DND-41 (cell line): ENCODE measurements at regions not wholly inside any gene's neighbourhood (a gene's known extent, or its start where the extent isn't known, plus 50 kb on each side); places are given as distances from the start of the nearest gene placed in this dataset.

Source experiments
- ATAC-seq: fragments of 200-7000 bp; cut with Tn5 transposase; 3 replicates; pipeline ENCODE4 v1.9.1; 2021; ENCODE audit warnings: low read depth; ENCODE audit not compliant: insufficient read depth
- DNase-seq: peaks from one replicate; pipeline ENCODE4 v3.0.0-alpha.2; 2020
- H2AFZ ChIP-seq: 2 replicates; pipeline ENCODE4 v1.6.0; 2012; ENCODE audit warnings: low read depth, low read length
- H3K27ac ChIP-seq: 2 replicates; pipeline ENCODE4 v1.5.1; 2012; ENCODE audit warnings: low read length, inconsistent platforms
- H3K27me3 ChIP-seq: fragments of 200-600 bp; sonication (generic); 2 replicates; pipeline ENCODE4 v1.6.0; 2012; ENCODE audit warnings: low read length, mild to moderate bottlenecking, inconsistent platforms; ENCODE audit not compliant: insufficient read depth, poor library complexity
- H3K36me3 ChIP-seq: 2 replicates; pipeline ENCODE4 v1.5.1; 2012; ENCODE audit warnings: low read length, inconsistent platforms; ENCODE audit not compliant: insufficient read depth
- H3K4me1 ChIP-seq: 2 replicates; pipeline ENCODE4 v1.5.1; 2012; ENCODE audit warnings: mild to moderate bottlenecking, low read length; ENCODE audit not compliant: insufficient read depth
- H3K4me2 ChIP-seq: 2 replicates; pipeline ENCODE4 v1.6.0; 2012; ENCODE audit warnings: mild to moderate bottlenecking, moderate library complexity, low read length, inconsistent platforms; ENCODE audit not compliant: insufficient read depth
- H3K4me3 ChIP-seq, 2 experiments: fragments of 200-600 bp in 1 of 2; shearing (Covaris generic) in 1 of 2; 2 replicates each; pipeline ENCODE4 v1.5.1; 2012 to 2016; ENCODE audit warnings: inconsistent platforms in 2 of 2, low read length in 2 of 2, mild to moderate bottlenecking in 2 of 2, low read depth in 1 of 2, moderate library complexity in 1 of 2
- H3K79me2 ChIP-seq: 2 replicates; pipeline ENCODE4 v1.6.0; 2012; ENCODE audit warnings: low read length, inconsistent platforms; ENCODE audit not compliant: insufficient read depth
- H3K9ac ChIP-seq: 2 replicates; pipeline ENCODE4 v1.6.0; 2012; ENCODE audit warnings: low read depth, mild to moderate bottlenecking, inconsistent platforms, low read length, moderate library complexity
- H3K9me3 ChIP-seq: 2 replicates; pipeline ENCODE4 v1.5.1; 2012; ENCODE audit warnings: low read length, moderate library complexity, mild to moderate bottlenecking, inconsistent platforms; ENCODE audit not compliant: insufficient read depth, severe bottlenecking
- H4K20me1 ChIP-seq: 2 replicates; pipeline ENCODE4 v1.6.0; 2012; ENCODE audit warnings: low read length; ENCODE audit not compliant: insufficient read depth
- EZH2 ChIP-seq: IDR thresholded peaks from 3 replicates; pipeline ENCODE4 v1.6.1; 2012; ENCODE audit warnings: borderline replicate concordance, low read depth, mild to moderate bottlenecking, moderate library complexity, low read length, inconsistent platforms; ENCODE audit not compliant: severe bottlenecking
- TF ChIP-seq, protein P1 (sequence below): IDR thresholded peaks from 2 replicates; pipeline ENCODE4 v1.5.1; 2012; ENCODE audit warnings: borderline replicate concordance, low read length, moderate library complexity, mild to moderate bottlenecking; ENCODE audit not compliant: poor library complexity, severe bottlenecking; ENCODE audit errors: extremely low read depth

DNA sequence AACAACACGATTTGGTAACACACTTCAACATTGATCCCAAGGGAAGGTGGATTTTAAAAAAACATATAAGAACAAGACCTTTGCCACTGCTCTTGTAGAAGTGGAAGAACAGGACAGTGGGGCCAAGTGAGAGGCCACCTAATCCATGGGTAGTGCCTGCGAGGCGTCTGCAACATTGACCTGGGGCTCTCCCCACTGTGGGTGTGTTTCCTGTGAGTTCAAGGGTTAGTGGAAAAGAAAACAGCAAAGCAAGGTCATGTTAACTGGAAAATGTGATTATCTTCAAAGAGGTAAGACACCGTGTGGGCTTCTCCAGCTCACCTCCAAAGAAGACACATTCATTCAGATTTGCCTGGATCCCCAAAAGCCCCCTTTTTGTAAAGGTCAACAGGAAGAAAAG lies 327.0 kb downstream of the UQCRFS1 start:
- TF ChIP-seq EZH2 = no peak
- TF ChIP-seq, protein P1, sequence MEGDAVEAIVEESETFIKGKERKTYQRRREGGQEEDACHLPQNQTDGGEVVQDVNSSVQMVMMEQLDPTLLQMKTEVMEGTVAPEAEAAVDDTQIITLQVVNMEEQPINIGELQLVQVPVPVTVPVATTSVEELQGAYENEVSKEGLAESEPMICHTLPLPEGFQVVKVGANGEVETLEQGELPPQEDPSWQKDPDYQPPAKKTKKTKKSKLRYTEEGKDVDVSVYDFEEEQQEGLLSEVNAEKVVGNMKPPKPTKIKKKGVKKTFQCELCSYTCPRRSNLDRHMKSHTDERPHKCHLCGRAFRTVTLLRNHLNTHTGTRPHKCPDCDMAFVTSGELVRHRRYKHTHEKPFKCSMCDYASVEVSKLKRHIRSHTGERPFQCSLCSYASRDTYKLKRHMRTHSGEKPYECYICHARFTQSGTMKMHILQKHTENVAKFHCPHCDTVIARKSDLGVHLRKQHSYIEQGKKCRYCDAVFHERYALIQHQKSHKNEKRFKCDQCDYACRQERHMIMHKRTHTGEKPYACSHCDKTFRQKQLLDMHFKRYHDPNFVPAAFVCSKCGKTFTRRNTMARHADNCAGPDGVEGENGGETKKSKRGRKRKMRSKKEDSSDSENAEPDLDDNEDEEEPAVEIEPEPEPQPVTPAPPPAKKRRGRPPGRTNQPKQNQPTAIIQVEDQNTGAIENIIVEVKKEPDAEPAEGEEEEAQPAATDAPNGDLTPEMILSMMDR = no peak
- Histone ChIP-seq H3K27me3 (peaks cover 6% of the 10 kb centered on the region), H3K27ac (no peak overlapping the region), H3K9ac (no peak overlapping the region), H3K9me3 (no peaks in the 10 kb centered on the region), H4K20me1 (no peaks in the 10 kb centered on the region), H3K4me3 (no peak overlapping the region), H3K36me3 (no peaks in the 10 kb centered on the region), H2AFZ (no peak overlapping the region), H3K79me2 (no peaks in the 10 kb centered on the region), H3K4me2 (no peak overlapping the region), H3K4me1 (no peaks in the 10 kb centered on the region)
- DNase-seq (no peak), ATAC-seq (no peak)

DNA sequence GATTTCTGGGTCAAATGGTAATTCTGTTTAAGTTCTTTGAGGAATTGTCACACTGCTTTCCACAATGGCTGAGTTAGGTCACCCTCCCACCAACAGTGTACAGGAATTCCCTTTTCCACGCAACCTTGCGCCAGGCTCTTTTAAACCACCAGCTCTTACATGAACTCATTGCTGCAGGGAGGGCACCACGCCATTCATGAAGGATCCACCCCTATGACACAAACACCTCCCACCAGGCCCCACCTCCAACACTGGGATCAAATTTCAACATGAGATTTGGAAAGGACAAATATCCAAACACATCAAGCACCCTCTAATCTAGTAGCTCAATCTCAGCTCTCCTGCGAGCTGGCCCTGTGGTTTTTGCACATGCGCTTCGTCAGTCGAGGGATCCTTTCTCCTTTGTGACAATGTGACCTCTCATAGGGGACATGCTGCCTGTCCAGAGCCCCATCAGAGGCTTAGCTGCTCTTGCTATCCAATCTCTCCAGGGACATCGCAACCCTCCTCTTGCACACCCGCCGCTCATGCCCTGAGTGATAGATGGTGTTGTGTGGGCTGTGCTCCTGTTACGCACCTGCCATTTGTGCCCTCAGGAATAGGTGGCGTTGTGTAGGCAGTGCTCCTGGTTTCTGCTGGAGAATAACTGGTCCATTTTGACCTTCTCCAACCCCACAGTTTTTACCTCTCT lies 328.0 kb downstream of the UQCRFS1 start:
- H3K79me2 ChIP-seq = no peaks in the 10 kb centered on the region
- peaks cover under 1% of the 10 kb centered on the region for H3K27me3 ChIP-seq
- H3K9ac ChIP-seq = no peak overlapping the region
- H3K4me1 ChIP-seq = no peaks in the 10 kb centered on the region
- ATAC-seq (no peak), DNase-seq (no peak)
- H2AFZ ChIP-seq = no peak overlapping the region
- no peak overlapping the region for H3K4me2 ChIP-seq
- no peak for TF ChIP-seq EZH2
- TF ChIP-seq, protein P1 = no peak
- no peak overlapping the region for H3K27ac ChIP-seq
- H3K36me3 ChIP-seq = no peaks in the 10 kb centered on the region
- H4K20me1 ChIP-seq = no peaks in the 10 kb centered on the region
- no peaks in the 10 kb centered on the region for H3K9me3 ChIP-seq
- H3K4me3 ChIP-seq = no peak overlapping the region

DNA sequence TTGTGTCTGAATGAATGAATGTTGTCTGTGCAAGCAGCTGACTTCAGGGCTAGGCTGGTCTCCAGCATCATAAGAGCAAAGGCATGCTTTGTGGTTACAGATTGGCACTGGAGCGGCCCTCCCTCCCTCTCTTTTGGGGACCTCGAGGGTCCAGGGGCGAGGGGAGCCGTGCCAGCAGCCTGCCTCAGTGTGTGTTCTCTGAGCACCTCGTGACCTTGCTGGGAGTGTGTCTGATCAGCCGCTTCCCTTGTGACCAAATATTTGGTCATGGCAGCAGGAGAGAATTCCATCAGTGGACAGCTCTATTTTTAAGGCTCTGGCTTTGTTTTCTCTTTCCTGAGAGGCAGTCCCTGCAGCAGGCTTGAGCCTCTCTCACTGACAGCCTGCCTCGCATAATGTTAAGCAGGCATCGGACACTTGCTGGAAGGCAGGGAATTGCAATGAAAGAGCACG lies 329.7 kb downstream of the UQCRFS1 start:
- no peak overlapping the region for H2AFZ ChIP-seq
- ATAC-seq (no peak), DNase-seq (no peak)
- no peaks in the 10 kb centered on the region for H3K9me3 ChIP-seq
- H3K4me2 ChIP-seq = no peak overlapping the region
- no peaks in the 10 kb centered on the region for H3K27me3 ChIP-seq
- TF ChIP-seq, protein P1 = no peak
- no peak for TF ChIP-seq EZH2
- H3K9ac ChIP-seq = no peak overlapping the region
- no peaks in the 10 kb centered on the region for H4K20me1 ChIP-seq
- H3K27ac ChIP-seq = no peak overlapping the region
- no peaks in the 10 kb centered on the region for H3K4me1 ChIP-seq
- no peak overlapping the region for H3K4me3 ChIP-seq
- no peaks in the 10 kb centered on the region for H3K79me2 ChIP-seq
- H3K36me3 ChIP-seq = no peaks in the 10 kb centered on the region
